Smooth muscle cell (in vitro differentiated cells): ENCODE measurements at regions not wholly inside any gene's neighbourhood (a gene's known extent, or its start where the extent isn't known, plus 50 kb on each side); places are given as distances from the start of the nearest gene placed in this dataset.
A peak's percentile ranks its signal among the peaks of the same experiment; 100 is the strongest.

Experiments used
- DNase-seq: peaks from one replicate; lab custom pipeline; 2025; ENCODE audit not compliant: unreplicated experiment; lab: John Stamatoyannopoulos, UW
- H2AFZ ChIP-seq: fragments of 200-600 bp; sonication (generic); 2 replicates; pipeline ENCODE4 v1.6.0; 2016; ENCODE audit warnings: antibody characterized with exemption, low read depth, mild to moderate bottlenecking
- H3F3A ChIP-seq: fragments of 200-600 bp; sonication (generic); 2 replicates; pipeline ENCODE4 v1.6.0; 2017; ENCODE audit warnings: antibody characterized with exemption, low read depth
- H3K27ac ChIP-seq: fragments of 200-600 bp; sonication (generic); 2 replicates; pipeline ENCODE4 v1.5.1; 2016; ENCODE audit warnings: low read depth, mild to moderate bottlenecking
- H3K27me3 ChIP-seq: fragments of 200-600 bp; sonication (generic); 2 replicates; pipeline ENCODE4 v1.6.1; 2016; ENCODE audit warnings: low read depth, mild to moderate bottlenecking
- H3K36me3 ChIP-seq: fragments of 200-600 bp; sonication (generic); 2 replicates; pipeline ENCODE4 v1.5.1; 2016; ENCODE audit warnings: low read depth
- H3K4me1 ChIP-seq: fragments of 200-600 bp; sonication (generic); 2 replicates; pipeline ENCODE4 v1.5.1; 2016; ENCODE audit warnings: low read depth
- H3K4me2 ChIP-seq: fragments of 200-600 bp; sonication (generic); 2 replicates; pipeline ENCODE4 v1.6.0; 2016; ENCODE audit warnings: mild to moderate bottlenecking
- H3K4me3 ChIP-seq: fragments of 200-600 bp; sonication (generic); 2 replicates; pipeline ENCODE4 v1.5.1; 2016; ENCODE audit warnings: mild to moderate bottlenecking
- H3K79me2 ChIP-seq: fragments of 200-600 bp; sonication (generic); 2 replicates; pipeline ENCODE4 v1.6.0; 2016; ENCODE audit warnings: low read depth, mild to moderate bottlenecking
- H3K9ac ChIP-seq: fragments of 200-600 bp; sonication (generic); 2 replicates; pipeline ENCODE4 v1.6.0; 2016; ENCODE audit warnings: low read depth
- H3K9me3 ChIP-seq: fragments of 200-600 bp; sonication (generic); replicated peaks from 2 replicates; pipeline ENCODE4 v1.5.1; 2016; ENCODE audit warnings: low read depth
- H4K20me1 ChIP-seq: fragments of 200-600 bp; sonication (generic); 2 replicates; pipeline ENCODE4 v1.6.0; 2016; ENCODE audit warnings: low read depth
- WGBS: methylation state at CpG from one replicate; pipeline ENCODE4 v1.1.7; 2016; ENCODE audit warnings: low lambda C conversion rate; 5-methylcytosine and 5-hydroxymethylcytosine counted together
- TF ChIP-seq, protein P1 (sequence below): fragments of 200-600 bp; sonication (generic); IDR thresholded peaks from 2 replicates; pipeline ENCODE4 v1.5.1; 2017; ENCODE audit warnings: borderline replicate concordance, mild to moderate bottlenecking, antibody characterized with exemption; ENCODE audit not compliant: insufficient read depth, poor library complexity, severe bottlenecking

- Histone ChIP-seq H3K9me3 (no peaks in the 10 kb centered on the region), H3K27ac (no peak overlapping the region), H3K27me3 (no peaks in the 10 kb centered on the region), H3K4me1 (peaks cover 4% of the 10 kb centered on the region), H3K79me2 (no peaks in the 10 kb centered on the region), H2AFZ (no peak overlapping the region), H3K9ac (no peak overlapping the region), H3K4me2 (no peak overlapping the region), H3K4me3 (no peak overlapping the region), H3F3A (no peaks in the 10 kb centered on the region), H4K20me1 (no peaks in the 10 kb centered on the region), H3K36me3 (no peaks in the 10 kb centered on the region)
- TF ChIP-seq, protein P1, sequence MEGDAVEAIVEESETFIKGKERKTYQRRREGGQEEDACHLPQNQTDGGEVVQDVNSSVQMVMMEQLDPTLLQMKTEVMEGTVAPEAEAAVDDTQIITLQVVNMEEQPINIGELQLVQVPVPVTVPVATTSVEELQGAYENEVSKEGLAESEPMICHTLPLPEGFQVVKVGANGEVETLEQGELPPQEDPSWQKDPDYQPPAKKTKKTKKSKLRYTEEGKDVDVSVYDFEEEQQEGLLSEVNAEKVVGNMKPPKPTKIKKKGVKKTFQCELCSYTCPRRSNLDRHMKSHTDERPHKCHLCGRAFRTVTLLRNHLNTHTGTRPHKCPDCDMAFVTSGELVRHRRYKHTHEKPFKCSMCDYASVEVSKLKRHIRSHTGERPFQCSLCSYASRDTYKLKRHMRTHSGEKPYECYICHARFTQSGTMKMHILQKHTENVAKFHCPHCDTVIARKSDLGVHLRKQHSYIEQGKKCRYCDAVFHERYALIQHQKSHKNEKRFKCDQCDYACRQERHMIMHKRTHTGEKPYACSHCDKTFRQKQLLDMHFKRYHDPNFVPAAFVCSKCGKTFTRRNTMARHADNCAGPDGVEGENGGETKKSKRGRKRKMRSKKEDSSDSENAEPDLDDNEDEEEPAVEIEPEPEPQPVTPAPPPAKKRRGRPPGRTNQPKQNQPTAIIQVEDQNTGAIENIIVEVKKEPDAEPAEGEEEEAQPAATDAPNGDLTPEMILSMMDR: no peak
- no peak for DNase-seq
- 79% methylated on average over 1 of the region's 1 CpG for WGBS
These were observed 1565.6 kb downstream of the STIM2 start for GRCh38 chr4:28426251-28426650.

- H3K79me2 ChIP-seq: no peaks in the 10 kb centered on the region
- peak overlapping the region; percentile 3 for H3K27ac ChIP-seq
- no peaks in the 10 kb centered on the region for H3K36me3 ChIP-seq
- no peaks in the 10 kb centered on the region for H3K9me3 ChIP-seq
- WGBS: 49% methylated on average over 4 of the region's 4 CpGs
- no peaks in the 10 kb centered on the region for H4K20me1 ChIP-seq
- H2AFZ ChIP-seq: no peak overlapping the region
- H3K4me1 ChIP-seq: peaks cover 4% of the 10 kb centered on the region
- no peak overlapping the region for H3K9ac ChIP-seq
- no peaks in the 10 kb centered on the region for H3F3A ChIP-seq
- DNase-seq: no peak
- H3K4me2 ChIP-seq: peak overlapping the region; percentile 73
- TF ChIP-seq, protein P1: no peak
- H3K4me3 ChIP-seq: no peak overlapping the region
- H3K27me3 ChIP-seq: no peaks in the 10 kb centered on the region
These were observed 1566.9 kb downstream of the STIM2 start for GRCh38 chr4:28427306-28428085.

DNA sequence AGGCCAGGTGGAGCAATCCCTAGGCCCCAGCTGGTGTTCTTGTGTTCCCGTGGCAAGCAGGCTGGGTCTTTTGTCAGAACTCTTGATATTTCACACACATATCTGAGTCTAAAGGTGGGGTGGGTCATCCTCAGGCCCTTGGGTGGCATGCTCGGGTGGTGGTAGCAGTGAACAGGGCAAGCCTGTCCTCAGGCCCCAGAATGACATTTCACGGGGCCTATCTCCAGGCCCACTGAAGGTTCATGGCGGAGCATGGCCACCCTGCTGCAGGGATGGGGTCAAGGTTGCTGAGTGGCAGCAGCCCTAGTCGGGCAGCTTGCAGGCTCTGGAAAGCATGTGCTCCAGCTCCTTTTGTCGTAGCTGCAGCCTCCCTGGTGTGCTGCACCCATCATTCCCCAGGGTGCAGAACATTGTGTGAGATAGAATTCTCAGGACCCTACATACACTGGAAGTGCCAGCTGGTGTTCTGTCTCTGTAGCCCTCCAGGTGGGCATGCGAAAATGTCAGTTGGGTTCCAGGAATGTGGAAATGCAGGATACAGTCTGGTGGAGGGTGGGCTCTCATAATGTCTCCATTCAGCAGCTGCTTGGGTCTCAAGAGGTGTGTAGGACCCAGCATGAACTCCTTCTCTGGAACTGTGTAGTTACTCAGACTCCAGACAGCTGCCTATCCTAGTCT, 1571.8 kb downstream of the STIM2 start:
- Histone ChIP-seq H3F3A (peaks cover 8% of the 10 kb centered on the region), H3K4me2 (no peak overlapping the region), H3K9me3 (no peaks in the 10 kb centered on the region), H4K20me1 (no peaks in the 10 kb centered on the region), H3K79me2 (no peaks in the 10 kb centered on the region), H2AFZ (no peak overlapping the region), H3K9ac (no peak overlapping the region), H3K4me3 (no peak overlapping the region), H3K4me1 (peaks cover 10% of the 10 kb centered on the region), H3K27me3 (no peaks in the 10 kb centered on the region), H3K36me3 (no peaks in the 10 kb centered on the region), H3K27ac (no peak overlapping the region)
- DNase-seq: no peak
- TF ChIP-seq, protein P1: no peak
- 96% methylated on average over 7 of the region's 7 CpGs for WGBS

DNA sequence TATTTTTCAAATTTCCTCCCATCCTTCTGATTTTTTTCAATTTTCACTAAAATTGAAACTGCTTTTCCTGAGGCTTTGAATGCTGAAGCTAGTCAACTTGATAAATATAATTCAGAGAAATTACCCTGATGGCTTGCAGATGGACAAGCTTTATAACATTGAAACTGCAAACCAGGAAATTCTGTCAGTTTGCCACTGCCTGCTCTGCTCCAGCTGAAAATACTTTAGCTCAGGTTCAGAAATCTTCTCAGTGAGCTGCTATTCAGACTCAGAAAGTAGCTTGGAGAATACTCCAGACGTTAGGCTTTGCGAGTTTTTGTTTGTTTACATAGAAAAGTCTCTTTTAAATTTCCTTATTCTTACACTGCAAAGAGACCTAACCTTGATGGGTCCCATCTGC, 1574.7 kb downstream of the STIM2 start:
- Histone ChIP-seq H3K27me3 (no peaks in the 10 kb centered on the region), H3K4me1 (peaks cover 10% of the 10 kb centered on the region), H3K4me3 (peak overlapping the region; percentile 18), H3K9me3 (no peaks in the 10 kb centered on the region), H3K4me2 (peak overlapping the region; percentile 56), H3K9ac (peak overlapping the region; percentile 59), H2AFZ (peak overlapping the region; percentile 88), H3K79me2 (no peaks in the 10 kb centered on the region), H3K36me3 (no peaks in the 10 kb centered on the region), H3K27ac (peak overlapping the region; percentile 93), H3F3A (peaks cover 8% of the 10 kb centered on the region), H4K20me1 (no peaks in the 10 kb centered on the region)
- 8% methylated on average over 2 of the region's 2 CpGs for WGBS
- no peak for DNase-seq
- TF ChIP-seq, protein P1: no peak
